ENCODE measurements at regions not wholly inside any gene's neighbourhood (a gene's known extent, or its start where the extent isn't known, plus 50 kb on each side); places are given as distances from the start of the nearest gene placed in this dataset.

DNA sequence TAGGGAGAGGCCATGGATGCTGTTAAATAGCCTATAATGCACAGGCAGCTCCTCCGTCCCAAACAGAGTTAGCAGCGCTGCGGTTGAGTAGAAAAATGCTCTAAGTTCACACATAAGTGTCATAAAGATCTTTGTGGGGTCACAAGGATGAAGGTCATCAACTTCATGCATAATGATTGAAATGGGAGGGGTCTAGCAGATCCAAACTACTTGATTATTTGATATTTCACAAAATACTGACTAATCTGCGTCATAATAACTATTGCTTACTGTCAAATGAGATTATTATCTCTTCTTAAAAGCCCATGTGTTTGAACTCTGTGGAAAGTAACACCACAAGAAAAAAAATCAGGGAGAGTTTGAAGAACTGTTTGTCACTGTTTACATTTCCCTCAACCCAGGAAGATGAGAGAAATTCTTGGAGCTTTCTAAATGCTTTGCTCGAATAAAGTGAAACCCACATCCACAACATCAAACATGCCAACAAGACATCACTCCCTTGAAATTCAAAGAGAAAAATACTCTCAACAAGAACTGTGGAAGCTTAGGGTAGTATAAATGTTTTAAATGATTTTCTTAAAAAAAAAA lies 50.5 kb upstream of the CREB1 start:
- TF ChIP-seq, protein P1, sequence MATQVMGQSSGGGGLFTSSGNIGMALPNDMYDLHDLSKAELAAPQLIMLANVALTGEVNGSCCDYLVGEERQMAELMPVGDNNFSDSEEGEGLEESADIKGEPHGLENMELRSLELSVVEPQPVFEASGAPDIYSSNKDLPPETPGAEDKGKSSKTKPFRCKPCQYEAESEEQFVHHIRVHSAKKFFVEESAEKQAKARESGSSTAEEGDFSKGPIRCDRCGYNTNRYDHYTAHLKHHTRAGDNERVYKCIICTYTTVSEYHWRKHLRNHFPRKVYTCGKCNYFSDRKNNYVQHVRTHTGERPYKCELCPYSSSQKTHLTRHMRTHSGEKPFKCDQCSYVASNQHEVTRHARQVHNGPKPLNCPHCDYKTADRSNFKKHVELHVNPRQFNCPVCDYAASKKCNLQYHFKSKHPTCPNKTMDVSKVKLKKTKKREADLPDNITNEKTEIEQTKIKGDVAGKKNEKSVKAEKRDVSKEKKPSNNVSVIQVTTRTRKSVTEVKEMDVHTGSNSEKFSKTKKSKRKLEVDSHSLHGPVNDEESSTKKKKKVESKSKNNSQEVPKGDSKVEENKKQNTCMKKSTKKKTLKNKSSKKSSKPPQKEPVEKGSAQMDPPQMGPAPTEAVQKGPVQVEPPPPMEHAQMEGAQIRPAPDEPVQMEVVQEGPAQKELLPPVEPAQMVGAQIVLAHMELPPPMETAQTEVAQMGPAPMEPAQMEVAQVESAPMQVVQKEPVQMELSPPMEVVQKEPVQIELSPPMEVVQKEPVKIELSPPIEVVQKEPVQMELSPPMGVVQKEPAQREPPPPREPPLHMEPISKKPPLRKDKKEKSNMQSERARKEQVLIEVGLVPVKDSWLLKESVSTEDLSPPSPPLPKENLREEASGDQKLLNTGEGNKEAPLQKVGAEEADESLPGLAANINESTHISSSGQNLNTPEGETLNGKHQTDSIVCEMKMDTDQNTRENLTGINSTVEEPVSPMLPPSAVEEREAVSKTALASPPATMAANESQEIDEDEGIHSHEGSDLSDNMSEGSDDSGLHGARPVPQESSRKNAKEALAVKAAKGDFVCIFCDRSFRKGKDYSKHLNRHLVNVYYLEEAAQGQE (IDR thresholded peaks at IDR 0.05; ENCODE audit: insufficient replicate concordance, low read depth) = no peak
- TF ChIP-seq GABPA (IDR thresholded peaks at IDR 0.05; ENCODE audit: low read depth) (no peak), POLR2AphosphoS5 (IDR thresholded peaks at IDR 0.05; ENCODE audit: low read depth) (no peak), SPI1 (IDR thresholded peaks at IDR 0.05; ENCODE audit: borderline replicate concordance, low read depth) (no peak)
- TF ChIP-seq, protein P2, sequence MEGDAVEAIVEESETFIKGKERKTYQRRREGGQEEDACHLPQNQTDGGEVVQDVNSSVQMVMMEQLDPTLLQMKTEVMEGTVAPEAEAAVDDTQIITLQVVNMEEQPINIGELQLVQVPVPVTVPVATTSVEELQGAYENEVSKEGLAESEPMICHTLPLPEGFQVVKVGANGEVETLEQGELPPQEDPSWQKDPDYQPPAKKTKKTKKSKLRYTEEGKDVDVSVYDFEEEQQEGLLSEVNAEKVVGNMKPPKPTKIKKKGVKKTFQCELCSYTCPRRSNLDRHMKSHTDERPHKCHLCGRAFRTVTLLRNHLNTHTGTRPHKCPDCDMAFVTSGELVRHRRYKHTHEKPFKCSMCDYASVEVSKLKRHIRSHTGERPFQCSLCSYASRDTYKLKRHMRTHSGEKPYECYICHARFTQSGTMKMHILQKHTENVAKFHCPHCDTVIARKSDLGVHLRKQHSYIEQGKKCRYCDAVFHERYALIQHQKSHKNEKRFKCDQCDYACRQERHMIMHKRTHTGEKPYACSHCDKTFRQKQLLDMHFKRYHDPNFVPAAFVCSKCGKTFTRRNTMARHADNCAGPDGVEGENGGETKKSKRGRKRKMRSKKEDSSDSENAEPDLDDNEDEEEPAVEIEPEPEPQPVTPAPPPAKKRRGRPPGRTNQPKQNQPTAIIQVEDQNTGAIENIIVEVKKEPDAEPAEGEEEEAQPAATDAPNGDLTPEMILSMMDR (IDR thresholded peaks at IDR 0.05; ENCODE audit: insufficient read depth, low read length) = no peak

Measured in HL-60 (cell line).